K562 (cell line): ENCODE measurements at regions not wholly inside any gene's neighbourhood (a gene's known extent, or its start where the extent isn't known, plus 50 kb on each side); places are given as distances from the start of the nearest gene placed in this dataset.

Source experiments
- ATAC-seq: fragments of 200-7000 bp; cut with Tn5 transposase; 3 replicates; pipeline ENCODE4 v1.9.1; 2020; ENCODE audit warnings: moderate library complexity
- BruUV-seq: library from RNA; stranded (reverse); fragments of 400-500 nt; replicated peaks from 2 replicates; lab custom pipeline; 2021; lab: Mats Ljungman, UMichigan
- CTCF ChIA-PET: fragments of 300-600 bp; formaldehyde crosslinking; extraction: SDS; loops from one replicate; lab custom pipeline; 2021; ENCODE audit warnings: low intra/inter-chr PET ratio; lab: Yijun Ruan, JAX
- POLR2A ChIA-PET: fragments of 300-600, 350-650 bp; sonication (Branson Sonifier 250); formaldehyde crosslinking; extraction: SDS; loops from one replicate; lab custom pipeline; 2021; ENCODE audit warnings: antibody characterized with exemption, inconsistent platforms; lab: Yijun Ruan, JAX
- DNase-seq, 4 experiments: peaks; one replicate each; pipeline versions ENCODE4 v3.0.0 to v3.0.0-alpha.2; 2011 to 2018; ENCODE audit warnings: low spot score in 3 of 4, mixed read lengths in 3 of 4; ENCODE audit errors: extremely low read depth in 1 of 4
- FAIRE-seq: peaks from 2 replicates; lab custom pipeline; 2011; peaks lifted over from hg19 to GRCh38; lab: Jason Lieb, UNC
- H2AFZ ChIP-seq: 2 replicates; pipeline ENCODE4 v1.6.0; 2011; ENCODE audit warnings: low read depth, low read length, control low read depth, inconsistent platforms
- H3K27ac ChIP-seq: fragments of 200-600 bp; 3 replicates; pipeline ENCODE4 v1.8.0; 2011; ENCODE audit warnings: low read depth, mild to moderate bottlenecking, control low read depth, inconsistent platforms, low read length, moderate library complexity, mixed read lengths; ENCODE audit errors: extremely low read depth
- H3K27me3 ChIP-seq, 2 experiments: fragments of 300-600 bp in 1 of 2; 2 replicates in 1 of 2; 3 replicates in 1 of 2; pipeline versions ENCODE4 v1.6.0 to v1.8.0; 2011; ENCODE audit warnings: inconsistent platforms in 2 of 2, low read length in 2 of 2, mild to moderate bottlenecking in 1 of 2, mixed read lengths in 1 of 2, moderate library complexity in 1 of 2; ENCODE audit not compliant: control insufficient read depth in 2 of 2, insufficient read depth in 2 of 2
- H3K36me3 ChIP-seq: fragments of 300-600 bp; 3 replicates; pipeline ENCODE4 v1.8.0; 2011; ENCODE audit warnings: mild to moderate bottlenecking, low read length, inconsistent platforms; ENCODE audit not compliant: control insufficient read depth, insufficient read depth
- H3K4me1 ChIP-seq, 2 experiments: fragments of 200-600 bp in 1 of 2; replicated peaks in 1 of 2; 2 replicates in 1 of 2; 3 replicates in 1 of 2; pipeline versions ENCODE4 v1.5.1 to v1.8.0; 2011; ENCODE audit warnings: inconsistent platforms in 2 of 2, low read length in 2 of 2, mild to moderate bottlenecking in 1 of 2, mixed read lengths in 1 of 2, moderate library complexity in 1 of 2; ENCODE audit not compliant: control insufficient read depth in 2 of 2, insufficient read depth in 2 of 2
- H3K4me2 ChIP-seq: 2 replicates; pipeline ENCODE4 v1.6.1; 2011; ENCODE audit warnings: low read length, control low read depth, inconsistent platforms, mixed read lengths; ENCODE audit not compliant: insufficient read depth
- H3K4me3 ChIP-seq: fragments of 200-600 bp; sonication (generic), shearing (Covaris generic); 2 replicates; pipeline ENCODE4 v1.5.1; 2016; ENCODE audit warnings: control low read depth, inconsistent platforms
- H3K79me2 ChIP-seq: fragments of 200-600 bp; 3 replicates; pipeline ENCODE4 v1.8.0; 2011; ENCODE audit warnings: low read length, inconsistent platforms; ENCODE audit not compliant: control insufficient read depth, insufficient read depth
- H3K9ac ChIP-seq, 2 experiments: 2 replicates each; pipeline versions ENCODE4 v1.6.0 to v1.6.1; 2011; ENCODE audit warnings: low read depth in 2 of 2, low read length in 2 of 2, control low read depth in 1 of 2, inconsistent platforms in 1 of 2, mild to moderate bottlenecking in 1 of 2, mixed read lengths in 1 of 2; ENCODE audit not compliant: insufficient read depth in 1 of 2
- H3K9me1 ChIP-seq: one replicate; pipeline ENCODE4 v1.6.0; 2011; ENCODE audit warnings: inconsistent platforms, mild to moderate bottlenecking, low read length, moderate library complexity; ENCODE audit not compliant: control insufficient read depth, insufficient read depth
- H3K9me3 ChIP-seq: replicated peaks from 2 replicates; pipeline ENCODE4 v1.5.1; 2011; ENCODE audit warnings: low read depth, low read length, inconsistent platforms; ENCODE audit not compliant: control insufficient read depth, insufficient read depth
- H4K20me1 ChIP-seq: replicated peaks from 2 replicates; pipeline ENCODE4 v1.6.1; 2011; ENCODE audit warnings: low read length, inconsistent platforms, mixed read lengths; ENCODE audit not compliant: control insufficient read depth, insufficient read depth
- FOXK1 ChIP-seq: sonication (generic); formaldehyde crosslinking; IDR thresholded peaks from 2 replicates; pipeline ENCODE4 v1.8.0; 2022; ENCODE audit warnings: missing genetic modification reagents, mild to moderate bottlenecking, borderline replicate concordance
- FOXK2 ChIP-seq, 2 experiments: fragments of 450-650 bp; IDR thresholded peaks in 1 of 2; conservative IDR thresholded peaks in 1 of 2; 2 replicates each; pipeline ENCODE4 v1.6.1; 2016; ENCODE audit warnings: low read depth in 2 of 2, mild to moderate bottlenecking in 1 of 2
- FOXM1 ChIP-seq, 2 experiments: fragments of 450-650 bp in 1 of 2; sonication (generic) in 1 of 2; formaldehyde crosslinking in 1 of 2; IDR thresholded peaks; 2 replicates each; pipeline versions ENCODE4 v1.6.1 to v1.9.0; 2017 to 2022; ENCODE audit warnings: low read depth in 2 of 2, mild to moderate bottlenecking in 2 of 2, missing genetic modification reagents in 1 of 2, moderate library complexity in 1 of 2
- MED1 ChIP-seq: sonication (generic); formaldehyde crosslinking; IDR thresholded peaks from 2 replicates; pipeline ENCODE4 v1.8.1; 2023; ENCODE audit warnings: missing genetic modification reagents, borderline replicate concordance
- ZNF589 ChIP-seq: fragments of 200-800 bp; sonication (Bioruptor generic); IDR thresholded peaks from 2 replicates; pipeline ENCODE4 v1.6.1; 2016; ENCODE audit warnings: low read depth, missing genetic modification characterization, missing compliant biosample characterization
- ZNF668 ChIP-seq: fragments of 250-450 bp; sonication (Bioruptor Pico); IDR thresholded peaks from 2 replicates; pipeline ENCODE4 v1.8.0; 2022; ENCODE audit warnings: mild to moderate bottlenecking, inconsistent platforms
- ZNF764 ChIP-seq: fragments of 250-450 bp; sonication (Bioruptor Pico); IDR thresholded peaks from 2 replicates; pipeline ENCODE4 v1.4.0; 2020; ENCODE audit warnings: low read depth, mild to moderate bottlenecking, moderate library complexity
- WGBS: fragments of 100-300 bp; shearing (Covaris generic); methylation state at CpG from one replicate; pipeline ENCODE4 v1.1.6; 2016; ENCODE audit warnings: low coverage, mixed read lengths; ENCODE audit not compliant: insufficient coverage; ENCODE audit errors: missing lambda C conversion rate; 5-methylcytosine and 5-hydroxymethylcytosine counted together
- in situ Hi-C: fragments of 300-500 bp; cut with MboI; formaldehyde crosslinking; loops from 4 replicates; pipeline ENCODE4 v1.15.0; 2018; ENCODE audit warnings: inconsistent platforms, mixed read lengths
- intact Hi-C: fragments of 100-400 bp; cut with micrococcal nuclease; formaldehyde crosslinking; loops from 2 replicates; pipeline ENCODE4 v1.14.2; 2022
- TF ChIP-seq, protein P1 (sequence below): fragments of 450-650 bp; IDR thresholded peaks from 2 replicates; pipeline ENCODE4 v1.7.0; 2016; ENCODE audit warnings: borderline replicate concordance
- TF ChIP-seq, protein P2 (sequence below): fragments of 250-450 bp; sonication (Bioruptor Pico); IDR thresholded peaks from 2 replicates; pipeline ENCODE4 v1.8.0; 2022; ENCODE audit warnings: inconsistent platforms
- TF ChIP-seq, protein P3 (sequence below), 2 experiments: fragments of 450-650 bp; IDR thresholded peaks; 2 replicates each; pipeline ENCODE4 v1.6.1; 2016; ENCODE audit warnings: mild to moderate bottlenecking in 2 of 2, borderline replicate concordance in 1 of 2, low read depth in 1 of 2, moderate library complexity in 1 of 2

DNA sequence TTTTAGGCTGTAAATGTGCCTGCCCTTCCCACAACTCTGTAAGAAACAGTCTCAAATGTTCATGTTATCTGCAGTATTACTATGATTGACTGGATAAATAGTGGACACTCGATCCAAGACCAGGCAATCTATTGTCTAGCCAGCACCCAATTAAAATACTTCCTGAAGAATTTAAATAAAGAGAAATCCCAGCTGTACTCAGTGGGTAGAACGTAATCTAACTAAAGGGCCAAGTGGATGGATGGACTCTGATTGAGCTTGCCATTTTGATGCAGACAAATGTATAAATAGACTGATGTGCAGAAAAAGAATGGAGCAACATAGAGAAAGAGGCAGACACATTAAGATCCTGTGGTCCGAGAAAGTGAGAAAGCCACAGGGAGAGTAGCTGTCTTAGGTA lies 158.0 kb downstream of the IPMK start:
- intact Hi-C loops (no loop called here), in situ Hi-C loops (no loop called here)
- ChIA-PET CTCF (no interaction called here), POLR2A (interaction anchor here (1.0 kb wide), 1 partner anchor 9 kb away, joined by 3 read pairs; no protein-coding TSS in a partner anchor)
- 0% methylated on average over 3 of the region's 3 CpGs for WGBS
- no peaks in the 10 kb centered on the region for H3K4me1 ChIP-seq
- H3K27me3 ChIP-seq, result no peaks in the 10 kb centered on the region
- H2AFZ ChIP-seq, result no peak overlapping the region
- no peak overlapping the region for H3K9ac ChIP-seq
- DNase-seq (no peak), FAIRE-seq (no peak), ATAC-seq (no peak)
- H3K36me3 ChIP-seq, result no peaks in the 10 kb centered on the region
- H3K4me3 ChIP-seq, result no peak overlapping the region
- H3K9me3 ChIP-seq, result no peaks in the 10 kb centered on the region
- H3K4me2 ChIP-seq, result no peak overlapping the region
- BruUV-seq, result no TSS peak
- H3K79me2 ChIP-seq, result no peaks in the 10 kb centered on the region
- no peak overlapping the region for H3K27ac ChIP-seq
- H3K9me1 ChIP-seq, result no peaks in the 10 kb centered on the region
- no peaks in the 10 kb centered on the region for H4K20me1 ChIP-seq
- TF ChIP-seq, protein P1, sequence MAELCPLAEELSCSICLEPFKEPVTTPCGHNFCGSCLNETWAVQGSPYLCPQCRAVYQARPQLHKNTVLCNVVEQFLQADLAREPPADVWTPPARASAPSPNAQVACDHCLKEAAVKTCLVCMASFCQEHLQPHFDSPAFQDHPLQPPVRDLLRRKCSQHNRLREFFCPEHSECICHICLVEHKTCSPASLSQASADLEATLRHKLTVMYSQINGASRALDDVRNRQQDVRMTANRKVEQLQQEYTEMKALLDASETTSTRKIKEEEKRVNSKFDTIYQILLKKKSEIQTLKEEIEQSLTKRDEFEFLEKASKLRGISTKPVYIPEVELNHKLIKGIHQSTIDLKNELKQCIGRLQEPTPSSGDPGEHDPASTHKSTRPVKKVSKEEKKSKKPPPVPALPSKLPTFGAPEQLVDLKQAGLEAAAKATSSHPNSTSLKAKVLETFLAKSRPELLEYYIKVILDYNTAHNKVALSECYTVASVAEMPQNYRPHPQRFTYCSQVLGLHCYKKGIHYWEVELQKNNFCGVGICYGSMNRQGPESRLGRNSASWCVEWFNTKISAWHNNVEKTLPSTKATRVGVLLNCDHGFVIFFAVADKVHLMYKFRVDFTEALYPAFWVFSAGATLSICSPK, result no peak
- TF ChIP-seq FOXM1 (IDR thresholded peaks at IDR 0.05; ENCODE audit: low read depth) (no peak), FOXM1 (CRISPR knock-in tag; IDR thresholded peaks at IDR 0.05; ENCODE audit: low read depth) (no peak), ZNF668 (CRISPR knock-in tag) (no peak), MED1 (CRISPR knock-in tag) (no peak), ZNF589 (CRISPR knock-in tag) (no peak), FOXK1 (CRISPR knock-in tag) (no peak), ZNF764 (CRISPR knock-in tag) (no peak), FOXK2 (conservative IDR thresholded peaks at IDR 0.05 in 1 of 2, IDR thresholded peaks at IDR 0.05 in 1 of 2; ENCODE audit: low read depth in 2 of 2) (no peak)
- TF ChIP-seq, protein P2, sequence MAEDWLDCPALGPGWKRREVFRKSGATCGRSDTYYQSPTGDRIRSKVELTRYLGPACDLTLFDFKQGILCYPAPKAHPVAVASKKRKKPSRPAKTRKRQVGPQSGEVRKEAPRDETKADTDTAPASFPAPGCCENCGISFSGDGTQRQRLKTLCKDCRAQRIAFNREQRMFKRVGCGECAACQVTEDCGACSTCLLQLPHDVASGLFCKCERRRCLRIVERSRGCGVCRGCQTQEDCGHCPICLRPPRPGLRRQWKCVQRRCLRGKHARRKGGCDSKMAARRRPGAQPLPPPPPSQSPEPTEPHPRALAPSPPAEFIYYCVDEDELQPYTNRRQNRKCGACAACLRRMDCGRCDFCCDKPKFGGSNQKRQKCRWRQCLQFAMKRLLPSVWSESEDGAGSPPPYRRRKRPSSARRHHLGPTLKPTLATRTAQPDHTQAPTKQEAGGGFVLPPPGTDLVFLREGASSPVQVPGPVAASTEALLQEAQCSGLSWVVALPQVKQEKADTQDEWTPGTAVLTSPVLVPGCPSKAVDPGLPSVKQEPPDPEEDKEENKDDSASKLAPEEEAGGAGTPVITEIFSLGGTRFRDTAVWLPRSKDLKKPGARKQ (CRISPR knock-in tag), result no peak
- TF ChIP-seq, protein P3, sequence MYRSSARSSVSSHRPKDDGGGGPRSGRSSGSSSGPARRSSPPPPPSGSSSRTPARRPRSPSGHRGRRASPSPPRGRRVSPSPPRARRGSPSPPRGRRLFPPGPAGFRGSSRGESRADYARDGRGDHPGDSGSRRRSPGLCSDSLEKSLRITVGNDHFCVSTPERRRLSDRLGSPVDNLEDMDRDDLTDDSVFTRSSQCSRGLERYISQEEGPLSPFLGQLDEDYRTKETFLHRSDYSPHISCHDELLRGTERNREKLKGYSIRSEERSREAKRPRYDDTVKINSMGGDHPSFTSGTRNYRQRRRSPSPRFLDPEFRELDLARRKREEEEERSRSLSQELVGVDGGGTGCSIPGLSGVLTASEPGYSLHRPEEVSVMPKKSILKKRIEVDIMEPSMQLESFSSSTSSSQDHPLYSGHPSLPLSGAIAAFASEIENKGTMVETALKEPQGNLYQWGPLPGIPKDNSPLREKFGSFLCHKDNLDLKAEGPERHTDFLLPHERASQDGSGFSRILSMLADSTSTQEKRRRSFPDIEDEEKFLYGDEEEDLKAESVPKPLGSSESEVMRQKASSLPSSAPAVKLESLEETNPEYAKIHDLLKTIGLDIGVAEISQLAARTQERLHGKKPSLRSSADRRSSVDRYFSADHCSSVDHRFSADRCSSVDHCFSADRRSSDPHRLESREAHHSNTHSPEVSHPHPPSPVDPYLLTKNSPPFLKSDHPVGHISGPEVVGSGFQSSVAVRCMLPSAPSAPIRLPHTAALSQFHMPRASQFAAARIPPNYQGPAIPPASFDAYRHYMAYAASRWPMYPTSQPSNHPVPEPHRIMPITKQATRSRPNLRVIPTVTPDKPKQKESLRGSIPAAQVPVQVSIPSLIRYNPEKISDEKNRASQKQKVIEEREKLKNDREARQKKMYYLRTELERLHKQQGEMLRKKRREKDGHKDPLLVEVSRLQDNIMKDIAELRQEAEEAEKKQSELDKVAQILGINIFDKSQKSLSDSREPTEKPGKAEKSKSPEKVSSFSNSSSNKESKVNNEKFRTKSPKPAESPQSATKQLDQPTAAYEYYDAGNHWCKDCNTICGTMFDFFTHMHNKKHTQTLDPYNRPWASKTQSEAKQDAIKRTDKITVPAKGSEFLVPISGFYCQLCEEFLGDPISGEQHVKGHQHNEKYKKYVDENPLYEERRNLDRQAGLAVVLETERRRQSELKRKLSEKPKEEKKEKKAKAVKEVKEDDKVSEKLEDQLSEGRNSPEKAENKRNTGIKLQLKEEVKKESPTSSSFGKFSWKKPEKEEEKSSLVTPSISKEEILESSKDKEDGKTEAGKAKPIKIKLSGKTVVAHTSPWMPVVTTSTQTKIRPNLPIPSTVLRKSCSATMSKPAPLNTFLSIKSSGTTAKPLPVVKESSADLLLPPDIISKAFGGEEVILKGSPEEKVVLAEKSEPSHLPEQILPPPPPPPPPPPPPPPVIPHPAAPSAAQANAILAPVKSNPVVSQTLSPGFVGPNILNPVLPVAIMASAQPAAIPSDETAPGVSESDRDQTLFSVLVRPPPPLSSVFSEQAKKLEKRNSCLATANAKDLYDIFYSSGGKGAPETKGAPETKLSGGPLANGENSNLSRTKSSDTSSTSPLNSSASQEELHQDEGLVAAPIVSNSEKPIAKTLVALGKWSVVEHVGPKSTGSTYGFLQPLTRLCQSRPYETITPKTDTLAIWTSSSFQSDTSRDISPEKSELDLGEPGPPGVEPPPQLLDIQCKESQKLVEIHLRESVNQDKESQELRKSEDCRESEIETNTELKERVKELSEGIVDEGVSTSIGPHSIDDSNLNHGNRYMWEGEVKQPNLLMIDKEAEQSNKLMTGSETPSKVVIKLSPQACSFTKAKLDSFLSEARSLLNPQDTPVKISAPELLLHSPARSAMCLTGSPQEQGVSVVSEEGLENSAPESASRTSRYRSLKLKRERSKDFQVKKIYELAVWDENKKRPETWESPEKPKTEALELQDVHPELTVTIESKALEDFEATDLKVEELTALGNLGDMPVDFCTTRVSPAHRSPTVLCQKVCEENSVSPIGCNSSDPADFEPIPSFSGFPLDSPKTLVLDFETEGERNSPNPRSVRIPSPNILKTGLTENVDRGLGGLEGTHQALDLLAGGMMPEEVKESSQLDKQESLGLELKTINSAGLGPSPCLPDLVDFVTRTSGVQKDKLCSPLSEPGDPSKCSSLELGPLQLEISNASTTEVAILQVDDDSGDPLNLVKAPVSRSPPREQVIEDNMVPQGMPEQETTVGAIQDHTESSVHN (IDR thresholded peaks at IDR 0.05; ENCODE audit: borderline replicate concordance in 1 of 2, low read depth in 1 of 2), result no peak
